GM10248 (cell line): ENCODE measurements at regions not wholly inside any gene's neighbourhood (a gene's known extent, or its start where the extent isn't known, plus 50 kb on each side); places are given as distances from the start of the nearest gene placed in this dataset.

Source experiments
- CTCF ChIA-PET: fragments of 300-600 bp; sonication (Branson Sonifier 250); formaldehyde crosslinking; extraction: SDS; loops from one replicate; lab custom pipeline; 2021; ENCODE audit warnings: antibody characterized with exemption; lab: Yijun Ruan, JAX
- POLR2A ChIA-PET: fragments of 350-650 bp; sonication (Branson Sonifier 250); formaldehyde crosslinking; extraction: SDS; loops from one replicate; lab custom pipeline; 2020; ENCODE audit warnings: antibody characterized with exemption; lab: Yijun Ruan, JAX
- DNase-seq: peaks from one replicate; pipeline ENCODE4 v3.0.0; 2012; ENCODE audit errors: extremely low spot score
- TF ChIP-seq, protein P1 (sequence below): IDR thresholded peaks from 2 replicates; pipeline ENCODE4 v1.5.1; 2012; ENCODE audit warnings: mild to moderate bottlenecking, low read depth; ENCODE audit errors: extremely low read depth, missing control alignments, control extremely low read depth

DNA sequence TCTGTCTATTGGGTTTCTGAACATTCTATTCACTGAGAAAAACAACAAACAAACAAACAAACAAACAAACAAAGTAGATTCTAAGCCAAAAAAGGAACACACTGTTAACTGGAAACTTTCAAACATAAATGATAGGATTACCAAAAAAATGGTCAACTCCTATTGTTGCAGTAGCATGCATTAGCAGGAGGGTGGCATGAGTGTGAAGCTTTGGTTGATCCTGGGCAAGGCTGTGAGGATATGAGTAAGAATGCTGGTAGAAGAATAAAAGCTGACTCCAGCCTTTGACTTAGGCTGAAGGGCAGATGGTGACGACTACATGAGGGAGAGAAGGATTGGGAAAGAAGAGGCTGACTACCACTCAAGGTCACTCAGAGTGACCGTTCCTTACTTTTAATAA, 810.3 kb downstream of the VGLL3 start:
- CTCF ChIA-PET, result no interaction called here
- DNase-seq, result no peak
- POLR2A ChIA-PET, result no interaction called here
- TF ChIP-seq, protein P1, sequence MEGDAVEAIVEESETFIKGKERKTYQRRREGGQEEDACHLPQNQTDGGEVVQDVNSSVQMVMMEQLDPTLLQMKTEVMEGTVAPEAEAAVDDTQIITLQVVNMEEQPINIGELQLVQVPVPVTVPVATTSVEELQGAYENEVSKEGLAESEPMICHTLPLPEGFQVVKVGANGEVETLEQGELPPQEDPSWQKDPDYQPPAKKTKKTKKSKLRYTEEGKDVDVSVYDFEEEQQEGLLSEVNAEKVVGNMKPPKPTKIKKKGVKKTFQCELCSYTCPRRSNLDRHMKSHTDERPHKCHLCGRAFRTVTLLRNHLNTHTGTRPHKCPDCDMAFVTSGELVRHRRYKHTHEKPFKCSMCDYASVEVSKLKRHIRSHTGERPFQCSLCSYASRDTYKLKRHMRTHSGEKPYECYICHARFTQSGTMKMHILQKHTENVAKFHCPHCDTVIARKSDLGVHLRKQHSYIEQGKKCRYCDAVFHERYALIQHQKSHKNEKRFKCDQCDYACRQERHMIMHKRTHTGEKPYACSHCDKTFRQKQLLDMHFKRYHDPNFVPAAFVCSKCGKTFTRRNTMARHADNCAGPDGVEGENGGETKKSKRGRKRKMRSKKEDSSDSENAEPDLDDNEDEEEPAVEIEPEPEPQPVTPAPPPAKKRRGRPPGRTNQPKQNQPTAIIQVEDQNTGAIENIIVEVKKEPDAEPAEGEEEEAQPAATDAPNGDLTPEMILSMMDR, result peak; percentile 17

DNA sequence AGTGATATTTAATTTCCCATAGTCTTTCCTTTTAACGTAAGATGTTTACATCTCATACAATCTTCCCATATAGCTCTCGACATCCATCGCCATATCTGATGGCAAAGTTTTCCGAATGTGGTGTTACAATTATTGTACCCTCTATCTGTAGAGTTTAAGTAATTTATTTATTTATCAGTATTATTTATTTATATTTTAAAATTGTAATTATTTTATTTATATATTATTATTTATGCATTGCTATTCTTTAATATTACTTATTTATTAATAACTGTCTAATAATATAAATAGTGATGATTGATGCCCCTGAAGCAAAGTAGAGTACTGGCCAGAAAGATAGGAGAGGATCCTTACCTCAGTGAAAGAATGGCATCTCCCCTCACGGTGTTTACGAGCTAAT, 812.9 kb downstream of the VGLL3 start:
- ChIA-PET CTCF (interaction anchor here (1.1 kb wide), 1 partner anchor 12 kb away, joined by 3 read pairs; no protein-coding TSS in a partner anchor), POLR2A (no interaction called here)
- no peak for DNase-seq
- TF ChIP-seq, protein P1, result no peak

DNA sequence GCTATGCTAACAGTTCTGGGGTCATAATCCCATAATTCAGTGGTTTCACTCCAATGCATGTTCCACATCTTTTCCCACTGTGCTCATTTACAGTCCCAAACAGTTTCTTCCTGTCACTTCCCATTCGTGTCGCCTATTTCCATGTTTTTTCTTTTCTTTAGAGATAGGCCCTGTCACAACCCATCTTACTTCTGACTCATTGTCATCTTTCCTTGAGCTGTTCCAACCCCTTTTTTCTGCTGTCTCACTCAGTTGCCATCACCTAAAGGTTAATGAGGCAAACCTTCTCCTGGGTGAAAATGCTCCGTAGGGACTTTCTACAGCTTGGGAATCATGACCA, 814.5 kb downstream of the VGLL3 start:
- TF ChIP-seq, protein P1, result no peak
- no peak for DNase-seq
- ChIA-PET CTCF (no interaction called here), POLR2A (no interaction called here)

DNA sequence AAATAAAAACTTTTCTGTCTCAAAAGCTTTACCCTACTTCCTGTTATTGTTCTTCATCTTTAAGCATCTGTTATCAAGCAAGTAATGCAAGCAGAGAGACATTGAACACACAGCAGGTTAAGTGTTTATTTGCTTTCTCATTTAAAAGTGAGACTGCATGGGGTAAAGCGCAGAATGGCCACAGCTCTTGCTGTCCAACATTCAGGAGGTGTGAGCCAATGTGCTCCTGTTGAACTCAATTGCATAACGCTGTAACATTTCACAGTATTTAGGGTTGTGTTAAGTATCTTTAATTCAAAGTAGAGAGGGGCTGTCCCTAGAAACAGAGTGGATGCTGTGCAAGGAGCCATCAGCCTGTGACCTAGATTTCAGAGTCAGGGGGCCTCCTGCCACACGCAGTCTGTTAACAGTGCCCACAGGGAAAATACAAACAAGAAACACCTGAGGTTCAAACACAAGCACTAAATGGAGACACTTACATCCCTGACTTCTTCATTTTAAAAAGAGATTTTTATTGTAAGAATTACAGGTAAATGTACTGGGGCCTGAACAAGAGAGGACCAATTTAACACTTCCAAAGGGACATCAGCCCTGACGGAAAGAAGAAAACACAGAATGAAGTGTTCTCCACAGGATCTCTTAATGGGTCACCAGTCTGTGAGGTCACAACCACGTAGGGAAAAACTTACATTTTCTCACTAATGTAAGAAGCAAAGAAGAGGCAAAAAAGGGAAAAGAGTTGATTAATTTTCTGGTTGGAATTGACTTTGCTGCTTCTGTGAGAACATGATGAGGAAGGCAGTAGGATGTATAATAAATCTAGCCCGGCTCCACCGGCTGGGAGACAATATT, 815.1 kb downstream of the VGLL3 start:
- ChIA-PET POLR2A (no interaction called here), CTCF (no interaction called here)
- TF ChIP-seq, protein P1, result no peak
- DNase-seq, result no peak

DNA sequence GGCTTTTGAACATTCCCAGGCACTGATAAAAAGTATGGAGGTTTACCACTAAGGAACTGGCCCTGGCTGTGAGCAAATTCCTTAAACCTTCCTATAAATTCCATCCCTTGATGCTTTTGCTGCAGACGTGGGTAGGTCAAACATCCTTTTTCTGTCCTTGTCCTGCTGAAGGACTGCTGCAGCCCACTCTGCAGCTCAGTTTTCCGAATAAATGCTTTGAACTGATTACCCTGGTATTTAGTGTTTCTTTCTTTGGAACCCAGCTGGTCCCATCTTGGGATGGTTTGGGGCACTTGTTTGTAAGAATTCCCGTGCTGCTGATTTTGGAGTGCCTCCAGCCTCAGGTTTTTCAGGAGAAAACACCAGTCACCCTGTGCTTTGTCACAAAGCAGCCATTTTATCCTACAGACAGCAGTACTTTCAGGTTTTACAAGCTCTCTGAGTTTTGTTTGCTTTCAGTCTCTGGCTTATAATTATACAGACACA, 815.9 kb downstream of the VGLL3 start:
- CTCF ChIA-PET, result interaction anchor here (1.4 kb wide), 1 partner anchor 10 kb away, joined by 5 read pairs; no protein-coding TSS in a partner anchor
- POLR2A ChIA-PET, result no interaction called here
- TF ChIP-seq, protein P1, result no peak
- DNase-seq, result no peak

DNA sequence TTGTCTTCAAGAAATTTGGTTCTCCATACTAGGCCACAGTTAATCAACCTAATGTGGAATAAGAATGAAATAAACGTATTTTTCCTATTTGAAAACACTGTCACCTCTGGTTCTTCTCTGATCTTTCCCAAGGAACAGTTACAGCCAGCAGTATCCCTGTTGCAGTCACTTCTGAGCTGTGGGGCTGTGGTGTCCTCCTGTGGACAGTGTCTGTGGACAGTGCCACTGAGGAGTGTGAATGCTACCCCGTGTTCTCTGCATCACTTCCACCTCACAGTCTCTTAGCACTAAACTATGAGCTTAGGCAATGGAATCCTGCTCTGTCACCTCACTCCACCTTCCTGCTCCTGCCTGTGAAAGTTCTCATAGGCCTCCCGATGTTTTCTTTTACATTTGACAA, 817.5 kb downstream of the VGLL3 start:
- no peak for DNase-seq
- ChIA-PET POLR2A (no interaction called here), CTCF (no interaction called here)
- TF ChIP-seq, protein P1, result no peak
